ENCODE measurements at regions not wholly inside any gene's neighbourhood (a gene's known extent, or its start where the extent isn't known, plus 50 kb on each side); places are given as distances from the start of the nearest gene placed in this dataset.

- DNase-seq (ENCODE audit: insufficient read length, low spot score, missing footprints), result no peak
- no peaks in the 10 kb centered on the region for H3K9me3 ChIP-seq (ENCODE audit: low read depth, low read length)
- TF ChIP-seq CTCF (IDR thresholded peaks at IDR 0.05; ENCODE audit: extremely low read depth, low read depth, low read length), result no peak
These were observed 147.2 kb upstream of the CPSF6 start for GRCh38 chr12:69092137-69092536.

GRCh38 chr12:69094606-69095216 lies 144.7 kb upstream of the CPSF6 start:
- Histone ChIP-seq H3K4me2 (ENCODE audit: insufficient read depth, low read length) (no peak overlapping the region), H3K4me3 (ENCODE audit: insufficient read depth, low read length) (no peak overlapping the region), H3K36me3 (ENCODE audit: insufficient read depth, low read length) (no peaks in the 10 kb centered on the region), H4K20me1 (ENCODE audit: insufficient read depth, low read length) (no peaks in the 10 kb centered on the region), H3K9me3 (ENCODE audit: low read depth, low read length) (no peaks in the 10 kb centered on the region), H3K27ac (ENCODE audit: low read depth, low read length) (no peak overlapping the region), H3K79me2 (ENCODE audit: insufficient read depth, low read length) (no peaks in the 10 kb centered on the region), H2AFZ (ENCODE audit: low read length) (no peak overlapping the region), H3K4me1 (ENCODE audit: insufficient read depth, low read length) (peaks cover 11% of the 10 kb centered on the region), H3K27me3 (ENCODE audit: insufficient read depth, low read length) (peaks cover 32% of the 10 kb centered on the region)
- no peak for DNase-seq (ENCODE audit: insufficient read length, low spot score, missing footprints)
- no peak for TF ChIP-seq CTCF (IDR thresholded peaks at IDR 0.05; ENCODE audit: extremely low read depth, low read depth, low read length)

More at GRCh38 chr12:69092137-69092536, 147.2 kb upstream of the CPSF6 start:
- no peak overlapping the region for H3K27ac ChIP-seq (ENCODE audit: low read depth, low read length)
- H3K4me2 ChIP-seq (ENCODE audit: insufficient read depth, low read length), result no peak overlapping the region
- peaks cover 4% of the 10 kb centered on the region for H3K4me1 ChIP-seq (ENCODE audit: insufficient read depth, low read length)
- no peak overlapping the region for H3K4me3 ChIP-seq (ENCODE audit: insufficient read depth, low read length)
- peaks cover 35% of the 10 kb centered on the region for H3K27me3 ChIP-seq (ENCODE audit: insufficient read depth, low read length)
- H3K36me3 ChIP-seq (ENCODE audit: insufficient read depth, low read length), result no peaks in the 10 kb centered on the region
- no peaks in the 10 kb centered on the region for H3K79me2 ChIP-seq (ENCODE audit: insufficient read depth, low read length)
- H4K20me1 ChIP-seq (ENCODE audit: insufficient read depth, low read length), result no peaks in the 10 kb centered on the region
- no peak overlapping the region for H2AFZ ChIP-seq (ENCODE audit: low read length)

GRCh38 chr12:69095765-69096477 lies 143.4 kb upstream of the CPSF6 start:
- H4K20me1 ChIP-seq (ENCODE audit: insufficient read depth, low read length), result no peaks in the 10 kb centered on the region
- H2AFZ ChIP-seq (ENCODE audit: low read length), result no peak overlapping the region
- peaks cover 21% of the 10 kb centered on the region for H3K27me3 ChIP-seq (ENCODE audit: insufficient read depth, low read length)
- no peaks in the 10 kb centered on the region for H3K36me3 ChIP-seq (ENCODE audit: insufficient read depth, low read length)
- peaks cover 11% of the 10 kb centered on the region for H3K4me1 ChIP-seq (ENCODE audit: insufficient read depth, low read length)
- H3K79me2 ChIP-seq (ENCODE audit: insufficient read depth, low read length), result no peaks in the 10 kb centered on the region
- H3K4me3 ChIP-seq (ENCODE audit: insufficient read depth, low read length), result no peak overlapping the region
- TF ChIP-seq CTCF (IDR thresholded peaks at IDR 0.05; ENCODE audit: extremely low read depth, low read depth, low read length), result no peak
- no peak overlapping the region for H3K4me2 ChIP-seq (ENCODE audit: insufficient read depth, low read length)
- H3K9me3 ChIP-seq (ENCODE audit: low read depth, low read length), result no peaks in the 10 kb centered on the region
- no peak overlapping the region for H3K27ac ChIP-seq (ENCODE audit: low read depth, low read length)
- no peak for DNase-seq (ENCODE audit: insufficient read length, low spot score, missing footprints)

- no peaks in the 10 kb centered on the region for H3K9me3 ChIP-seq (ENCODE audit: low read depth, low read length)
- no peaks in the 10 kb centered on the region for H4K20me1 ChIP-seq (ENCODE audit: insufficient read depth, low read length)
- H2AFZ ChIP-seq (ENCODE audit: low read length), result no peak overlapping the region
- TF ChIP-seq CTCF (IDR thresholded peaks at IDR 0.05; ENCODE audit: extremely low read depth, low read depth, low read length), result no peak
- H3K36me3 ChIP-seq (ENCODE audit: insufficient read depth, low read length), result no peaks in the 10 kb centered on the region
- no peak overlapping the region for H3K4me3 ChIP-seq (ENCODE audit: insufficient read depth, low read length)
- H3K4me2 ChIP-seq (ENCODE audit: insufficient read depth, low read length), result no peak overlapping the region
- H3K27ac ChIP-seq (ENCODE audit: low read depth, low read length), result no peak overlapping the region
- H3K27me3 ChIP-seq (ENCODE audit: insufficient read depth, low read length), result peaks cover 17% of the 10 kb centered on the region
- no peaks in the 10 kb centered on the region for H3K79me2 ChIP-seq (ENCODE audit: insufficient read depth, low read length)
- H3K4me1 ChIP-seq (ENCODE audit: insufficient read depth, low read length), result peaks cover 11% of the 10 kb centered on the region
- DNase-seq (ENCODE audit: insufficient read length, low spot score, missing footprints), result no peak
These were observed 142.6 kb upstream of the CPSF6 start for GRCh38 chr12:69096669-69097335.

All from osteoblast (primary cell).